Suppressor macrophage treated with lipopolysaccharide for 1 hour (primary cell): ENCODE measurements at regions not wholly inside any gene's neighbourhood (a gene's known extent, or its start where the extent isn't known, plus 50 kb on each side); places are given as distances from the start of the nearest gene placed in this dataset.
"Not testable (repeated sequence)": the region's sequence is repeated elsewhere in the genome, so short reads cannot be mapped to it uniquely, and the experiment has no call there.

Experiments used
- DNase-seq, 3 donors: peaks; one replicate each; pipeline ENCODE4 v3.0.0-alpha.2; 2020 to 2022

GRCh38 chr20:12072954-12073264 lies 155.2 kb downstream of the BTBD3 start:
- no peak for DNase-seq

DNA sequence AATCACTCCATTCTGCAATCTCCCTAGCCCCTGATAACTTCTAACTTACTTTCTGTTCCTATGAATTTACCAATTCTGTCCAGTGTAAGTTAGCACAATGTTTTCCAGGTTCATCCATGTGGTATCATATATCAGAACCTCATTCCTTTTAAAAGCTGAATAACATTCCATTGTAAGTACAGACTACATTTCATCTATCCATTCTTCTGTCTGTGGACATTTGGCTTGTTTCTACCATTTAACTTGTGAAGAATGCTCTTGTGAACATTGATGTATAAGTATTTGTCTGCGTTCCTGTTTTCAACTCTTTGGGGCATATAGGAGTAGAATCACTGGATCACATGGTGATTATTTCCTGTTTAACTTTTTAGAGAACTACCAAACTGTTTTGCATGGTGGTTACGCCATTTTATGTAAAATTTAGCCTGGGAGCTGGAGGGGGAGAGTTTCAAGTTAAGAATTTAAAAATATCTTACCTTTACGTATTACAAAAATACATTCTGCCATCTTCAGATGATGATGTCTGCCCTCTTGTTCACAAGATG lies 156.5 kb downstream of the BTBD3 start:
- peak in 2 of 3 donors; percentile 9 to 47 for DNase-seq

GRCh38 chr20:12076200-12076599 lies 158.5 kb downstream of the BTBD3 start:
- no peak for DNase-seq

GRCh38 chr20:12077875-12078274 lies 160.2 kb downstream of the BTBD3 start:
- DNase-seq = no peak

GRCh38 chr20:12079490-12079889 lies 161.8 kb downstream of the BTBD3 start:
- no peak for DNase-seq

DNA sequence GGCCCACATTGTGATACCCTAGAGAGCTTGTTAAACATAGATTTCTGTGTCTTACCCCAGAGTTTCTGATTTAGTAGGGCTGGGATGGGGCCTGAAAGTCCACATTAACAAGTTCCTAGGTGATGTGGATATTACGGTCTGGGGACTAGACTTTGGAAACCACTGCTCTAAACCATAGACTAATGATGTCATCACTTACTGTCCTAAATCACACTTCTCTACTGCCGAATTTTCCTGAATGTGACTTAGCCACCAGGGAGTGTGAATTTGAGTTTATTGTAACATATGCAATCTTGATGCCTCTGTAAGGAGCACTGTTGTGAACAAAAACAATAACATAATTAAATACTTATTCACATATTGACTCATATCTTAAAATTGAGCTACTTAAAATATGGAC lies 165.6 kb downstream of the BTBD3 start:
- DNase-seq = no peak

GRCh38 chr20:12084482-12084881 lies 166.8 kb downstream of the BTBD3 start:
- no peak for DNase-seq

GRCh38 chr20:12086359-12086758 lies 168.7 kb downstream of the BTBD3 start:
- no peak for DNase-seq

DNA sequence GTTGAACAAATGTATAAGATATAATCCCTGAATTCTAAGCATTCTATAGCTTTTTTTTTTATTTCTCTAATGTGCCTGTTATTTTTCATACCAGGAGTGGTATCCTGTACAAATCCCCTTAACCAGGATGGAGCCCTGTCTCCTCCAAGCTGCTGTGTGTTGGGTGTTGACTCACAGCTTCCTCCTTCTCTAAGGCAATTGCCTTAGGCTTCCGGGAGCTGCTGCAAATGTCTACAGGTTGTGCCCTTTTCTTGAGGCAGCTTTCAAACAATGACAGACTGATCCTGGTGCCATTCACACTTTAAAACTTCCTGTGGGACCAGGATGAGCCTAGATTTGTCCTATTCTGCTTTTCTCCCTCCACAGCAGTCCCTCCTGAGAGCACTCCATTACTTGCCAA lies 173.2 kb downstream of the BTBD3 start:
- peak in 2 of 3 donors; percentile 18 for DNase-seq

DNA sequence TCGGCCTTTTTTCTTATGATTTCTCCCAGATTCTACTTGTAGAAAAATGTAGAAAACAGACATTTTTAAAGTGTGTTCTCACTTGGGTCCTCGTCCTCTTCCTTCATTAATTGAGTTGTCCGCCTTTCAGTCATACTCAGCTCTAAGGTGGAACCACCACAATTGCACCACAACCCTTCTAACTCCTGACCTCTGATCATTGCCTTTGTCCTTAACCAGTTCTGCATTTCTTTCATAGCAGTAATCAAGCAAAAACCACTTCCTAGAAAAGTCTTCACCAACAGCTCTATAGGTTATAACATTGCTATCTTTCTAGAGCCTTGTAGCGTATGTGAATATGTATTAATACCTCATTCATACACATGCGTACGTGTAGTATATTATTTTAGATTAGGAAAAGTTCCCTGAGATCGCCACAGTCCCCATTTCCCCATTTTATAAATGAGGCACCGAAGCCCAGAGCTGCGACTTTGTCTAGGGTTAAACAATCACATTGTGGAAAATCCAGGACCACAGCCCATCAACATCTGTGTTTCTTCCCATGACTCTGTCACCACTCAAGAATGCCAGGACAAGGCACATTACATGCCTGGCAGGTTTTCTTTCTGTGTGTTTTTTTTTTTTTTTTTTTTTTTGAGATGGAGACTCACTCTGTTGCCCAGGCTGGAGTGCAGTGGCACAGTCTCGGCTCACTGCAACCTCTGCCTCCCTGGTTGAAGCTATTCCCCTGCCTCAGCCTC lies 175.5 kb downstream of the BTBD3 start:
- DNase-seq = peak; percentile 31 to 52 (median 45)

- DNase-seq = not testable (repeated sequence)
Measured at GRCh38 chr20:12093797-12094190, 176.1 kb downstream of the BTBD3 start.

- no peak for DNase-seq
Measured at GRCh38 chr20:12095180-12095920, 177.7 kb downstream of the BTBD3 start.

GRCh38 chr20:12098421-12098820 lies 180.7 kb downstream of the BTBD3 start:
- DNase-seq = no peak

DNA sequence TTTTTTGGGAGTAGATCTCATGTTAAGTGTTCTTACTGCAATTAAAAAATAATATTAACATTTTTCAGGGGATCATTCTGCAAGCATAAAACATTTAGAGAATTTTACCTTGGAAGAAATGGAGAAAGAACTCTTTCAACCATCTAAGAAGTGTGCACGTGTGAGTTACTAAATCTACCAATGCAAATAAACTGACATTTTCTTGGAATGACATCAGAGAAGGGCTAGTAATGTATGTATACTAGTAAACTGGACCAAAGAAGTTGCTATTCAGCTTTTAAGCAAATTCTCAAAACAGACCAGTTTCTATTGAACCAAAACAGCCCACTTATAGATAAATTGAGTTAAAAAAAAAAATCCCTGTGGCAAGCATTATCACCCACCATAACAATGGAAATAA lies 191.2 kb downstream of the BTBD3 start:
- DNase-seq = no peak

DNA sequence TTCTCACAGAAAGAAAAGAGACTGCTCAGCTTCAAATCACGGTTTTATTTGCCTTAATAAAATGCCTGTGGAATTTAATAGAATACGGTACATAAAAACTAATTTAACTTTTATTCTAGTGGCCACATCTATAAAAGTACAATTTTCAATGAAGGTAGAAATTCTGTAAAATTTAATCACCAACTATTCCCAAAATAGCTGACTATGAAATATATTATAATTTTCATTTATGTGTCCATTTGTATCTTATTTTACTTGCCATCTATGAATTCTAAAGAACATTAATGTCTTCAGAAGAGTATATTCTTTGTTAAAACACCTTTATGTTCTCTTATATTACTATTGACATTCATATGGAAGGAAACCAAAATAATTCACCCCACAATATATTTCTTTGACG lies 192.6 kb downstream of the BTBD3 start:
- DNase-seq = no peak

DNA sequence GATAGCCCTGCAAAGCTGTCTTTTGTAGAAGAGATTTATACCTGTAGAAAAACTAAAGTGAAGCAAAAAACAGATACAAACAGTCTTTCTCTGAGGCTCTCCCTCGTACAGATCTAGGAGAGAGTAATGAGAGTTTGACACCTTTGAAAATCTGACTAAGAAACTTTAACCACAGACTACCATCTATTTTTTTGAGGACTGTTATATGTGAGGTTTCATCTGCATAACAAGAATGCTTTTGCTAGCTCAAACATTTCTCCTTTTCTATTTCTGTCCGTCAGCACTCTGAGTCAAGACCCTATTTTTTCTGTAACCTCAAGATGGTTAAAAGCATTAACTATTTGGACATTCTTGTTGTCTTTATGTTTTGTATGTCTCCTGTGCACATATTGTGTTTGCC lies 193.0 kb downstream of the BTBD3 start:
- DNase-seq = no peak

- DNase-seq = no peak
Measured at GRCh38 chr20:12111431-12112088, 193.9 kb downstream of the BTBD3 start.

- DNase-seq = no peak
Measured at GRCh38 chr20:12112089-12112474, 194.4 kb downstream of the BTBD3 start.

DNA sequence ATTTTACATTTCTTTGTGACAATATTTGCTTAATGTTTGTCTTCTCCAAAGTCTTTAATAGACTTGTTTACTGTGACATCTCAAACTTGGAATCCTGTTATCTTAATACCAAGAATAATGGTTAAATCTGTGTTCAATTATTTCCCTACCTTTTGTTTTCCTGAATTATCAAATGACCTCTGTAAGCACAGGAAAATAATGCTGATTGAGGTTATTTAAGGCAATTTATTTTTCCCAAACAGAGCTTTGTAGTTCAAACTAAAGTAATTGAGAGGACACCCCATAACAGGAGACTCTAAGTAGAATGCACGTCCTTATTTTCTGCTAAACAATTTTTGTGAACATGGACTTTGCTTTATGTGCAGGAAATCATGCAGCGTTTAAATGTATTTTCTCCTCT lies 195.0 kb downstream of the BTBD3 start:
- no peak for DNase-seq

- no peak for DNase-seq
Measured at GRCh38 chr20:12113075-12113467, 195.4 kb downstream of the BTBD3 start.

DNA sequence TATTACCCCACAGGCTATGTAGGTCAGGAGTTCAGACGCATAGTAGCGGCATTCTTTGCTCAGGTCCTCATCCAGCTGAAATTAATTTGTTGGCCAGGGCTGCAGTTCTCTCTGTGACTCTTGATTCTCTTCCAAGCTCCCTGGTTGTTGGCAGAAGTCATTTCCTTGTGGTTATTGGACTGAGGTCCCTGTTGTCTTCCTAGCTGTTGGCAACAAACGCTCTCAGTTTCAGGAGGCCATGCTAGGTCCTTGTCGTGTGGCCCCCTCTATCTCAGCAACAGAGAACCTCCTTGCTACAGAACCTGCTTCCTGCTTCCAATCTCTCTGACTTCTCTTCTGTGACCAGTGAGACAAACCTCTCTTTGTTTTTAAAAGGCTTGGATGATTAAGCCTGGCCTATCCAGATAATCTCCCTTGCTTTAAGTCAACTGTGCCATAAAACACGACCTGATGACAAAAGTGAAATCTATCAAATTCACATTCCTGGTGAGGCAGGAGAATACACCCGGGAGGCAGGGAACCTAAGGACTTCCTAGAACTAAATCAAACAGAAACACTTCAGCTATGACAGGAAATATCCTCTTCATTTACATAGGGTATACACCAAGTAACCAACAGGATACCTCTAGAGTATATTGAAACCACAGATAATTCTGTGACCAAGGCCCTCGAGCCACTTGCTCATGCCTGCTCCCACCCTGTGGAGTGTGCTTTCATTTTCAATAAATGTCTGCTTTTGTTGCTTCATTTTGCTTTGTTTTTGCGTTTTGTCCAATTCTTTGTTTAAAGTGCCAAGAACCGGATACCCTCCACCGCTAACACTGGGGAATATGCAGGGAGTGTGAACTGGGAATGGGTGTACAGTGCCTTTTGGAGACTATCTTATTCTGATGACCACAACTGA lies 196.0 kb downstream of the BTBD3 start:
- DNase-seq = no peak

DNA sequence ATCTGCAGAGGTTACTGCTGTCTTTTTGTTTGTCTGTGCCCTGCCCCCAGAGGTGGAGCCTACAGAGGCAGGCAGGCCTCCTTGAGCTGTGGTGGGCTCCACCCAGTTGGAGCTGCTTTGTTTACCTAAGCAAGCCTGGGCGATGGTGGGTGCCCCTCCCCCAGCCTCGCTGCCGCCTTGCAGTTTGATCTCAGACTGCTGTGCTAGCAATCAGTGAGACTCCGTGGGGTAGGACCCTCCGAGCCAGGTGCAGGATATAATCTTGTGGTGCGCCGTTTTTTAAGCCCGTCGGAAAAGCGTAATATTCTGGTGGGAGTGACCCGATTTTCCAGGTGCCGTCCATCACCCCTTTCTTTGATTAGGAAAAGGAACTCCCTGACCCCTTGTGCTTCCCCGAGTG lies 211.4 kb downstream of the BTBD3 start:
- DNase-seq = not testable (repeated sequence)

DNA sequence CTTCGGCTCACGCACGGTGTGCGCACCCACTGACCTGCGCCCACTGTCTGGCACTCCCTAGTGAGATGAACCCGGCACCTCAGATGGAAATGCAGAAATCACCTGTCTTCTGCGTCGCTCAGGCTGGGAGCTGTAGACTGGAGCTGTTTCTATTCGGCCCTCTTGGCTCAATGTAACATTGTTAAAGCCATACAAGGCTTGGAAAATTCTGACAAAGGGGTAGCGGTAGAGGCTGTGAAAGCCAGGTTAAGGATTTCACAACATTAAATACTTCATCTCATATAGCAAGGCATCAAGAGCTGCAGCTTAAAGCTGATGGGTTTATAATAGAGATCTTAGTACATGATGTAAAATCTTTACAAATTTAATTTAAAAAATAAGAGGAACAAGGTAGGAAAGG lies 211.8 kb downstream of the BTBD3 start:
- not testable (repeated sequence) for DNase-seq
